ENCODE measurements at regions not wholly inside any gene's neighbourhood (a gene's known extent, or its start where the extent isn't known, plus 50 kb on each side); places are given as distances from the start of the nearest gene placed in this dataset.
"Not testable (repeated sequence)": the region's sequence is repeated elsewhere in the genome, so short reads cannot be mapped to it uniquely, and the experiment has no call there.

DNA sequence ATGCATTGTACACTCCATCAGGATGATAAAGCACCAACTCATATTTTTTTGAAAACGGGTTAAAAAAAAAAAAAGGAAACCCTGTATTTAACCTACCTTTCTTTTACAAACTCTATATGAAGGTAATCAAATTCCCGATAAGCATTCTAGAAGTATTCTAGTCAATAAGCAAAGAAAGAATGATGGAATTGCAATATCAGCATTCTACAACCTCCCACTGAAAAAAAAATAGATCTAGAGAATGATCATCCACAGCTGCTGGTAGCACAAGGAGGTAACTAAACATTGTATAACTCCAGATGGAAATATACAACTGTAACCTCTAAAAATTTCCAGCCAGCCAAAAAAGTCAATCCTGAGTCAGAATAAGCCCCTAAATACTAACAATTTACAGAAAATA is 95.3 kb upstream of the DCC start (continued):
- TF ChIP-seq STAT6 (CRISPR knock-in tag; conservative IDR thresholded peaks at IDR 0.05; ENCODE audit: low read depth) (no peak), TP53 (CRISPR knock-in tag; IDR thresholded peaks at IDR 0.05) (no peak)
- TF ChIP-seq, protein P1, sequence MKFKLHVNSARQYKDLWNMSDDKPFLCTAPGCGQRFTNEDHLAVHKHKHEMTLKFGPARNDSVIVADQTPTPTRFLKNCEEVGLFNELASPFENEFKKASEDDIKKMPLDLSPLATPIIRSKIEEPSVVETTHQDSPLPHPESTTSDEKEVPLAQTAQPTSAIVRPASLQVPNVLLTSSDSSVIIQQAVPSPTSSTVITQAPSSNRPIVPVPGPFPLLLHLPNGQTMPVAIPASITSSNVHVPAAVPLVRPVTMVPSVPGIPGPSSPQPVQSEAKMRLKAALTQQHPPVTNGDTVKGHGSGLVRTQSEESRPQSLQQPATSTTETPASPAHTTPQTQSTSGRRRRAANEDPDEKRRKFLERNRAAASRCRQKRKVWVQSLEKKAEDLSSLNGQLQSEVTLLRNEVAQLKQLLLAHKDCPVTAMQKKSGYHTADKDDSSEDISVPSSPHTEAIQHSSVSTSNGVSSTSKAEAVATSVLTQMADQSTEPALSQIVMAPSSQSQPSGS (CRISPR knock-in tag; IDR thresholded peaks at IDR 0.05; ENCODE audit: borderline replicate concordance, low read depth) = no peak

- Mint-ChIP-seq H3K27ac (no peak overlapping the region), H3K9me3 (peaks cover 18% of the 10 kb centered on the region), H3K27me3 (ENCODE audit: low read depth) (no peaks in the 10 kb centered on the region), H3K4me1 (peaks cover 14% of the 10 kb centered on the region), H3K4me3 (no peak overlapping the region), H3K36me3 (no peaks in the 10 kb centered on the region)
- no peak for ATAC-seq
- TF ChIP-seq HMGXB4 (CRISPR knock-in tag; IDR thresholded peaks at IDR 0.05) (no peak), NFATC4 (CRISPR knock-in tag; IDR thresholded peaks at IDR 0.05) (no peak), TP53 (CRISPR knock-in tag; IDR thresholded peaks at IDR 0.05) (no peak), TCF7 (CRISPR knock-in tag; IDR thresholded peaks at IDR 0.05; ENCODE audit: low read depth) (no peak), TEAD1 (CRISPR knock-in tag; IDR thresholded peaks at IDR 0.05) (no peak), NR2C2 (CRISPR knock-in tag; IDR thresholded peaks at IDR 0.05) (no peak), CDX4 (CRISPR knock-in tag; IDR thresholded peaks at IDR 0.05; ENCODE audit: borderline replicate concordance) (no peak), FOXJ3 (CRISPR knock-in tag; IDR thresholded peaks at IDR 0.05; ENCODE audit: borderline replicate concordance) (no peak)
- TF ChIP-seq, protein P2, sequence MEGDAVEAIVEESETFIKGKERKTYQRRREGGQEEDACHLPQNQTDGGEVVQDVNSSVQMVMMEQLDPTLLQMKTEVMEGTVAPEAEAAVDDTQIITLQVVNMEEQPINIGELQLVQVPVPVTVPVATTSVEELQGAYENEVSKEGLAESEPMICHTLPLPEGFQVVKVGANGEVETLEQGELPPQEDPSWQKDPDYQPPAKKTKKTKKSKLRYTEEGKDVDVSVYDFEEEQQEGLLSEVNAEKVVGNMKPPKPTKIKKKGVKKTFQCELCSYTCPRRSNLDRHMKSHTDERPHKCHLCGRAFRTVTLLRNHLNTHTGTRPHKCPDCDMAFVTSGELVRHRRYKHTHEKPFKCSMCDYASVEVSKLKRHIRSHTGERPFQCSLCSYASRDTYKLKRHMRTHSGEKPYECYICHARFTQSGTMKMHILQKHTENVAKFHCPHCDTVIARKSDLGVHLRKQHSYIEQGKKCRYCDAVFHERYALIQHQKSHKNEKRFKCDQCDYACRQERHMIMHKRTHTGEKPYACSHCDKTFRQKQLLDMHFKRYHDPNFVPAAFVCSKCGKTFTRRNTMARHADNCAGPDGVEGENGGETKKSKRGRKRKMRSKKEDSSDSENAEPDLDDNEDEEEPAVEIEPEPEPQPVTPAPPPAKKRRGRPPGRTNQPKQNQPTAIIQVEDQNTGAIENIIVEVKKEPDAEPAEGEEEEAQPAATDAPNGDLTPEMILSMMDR (IDR thresholded peaks at IDR 0.05) = no peak
- DNase-seq (ENCODE audit: low spot score) = no peak
- ChIA-PET POLR2A (no interaction called here), CTCF (no interaction called here)
Observed at GRCh38 chr18:52254367-52254766, 85.6 kb upstream of the DCC start.

DNA sequence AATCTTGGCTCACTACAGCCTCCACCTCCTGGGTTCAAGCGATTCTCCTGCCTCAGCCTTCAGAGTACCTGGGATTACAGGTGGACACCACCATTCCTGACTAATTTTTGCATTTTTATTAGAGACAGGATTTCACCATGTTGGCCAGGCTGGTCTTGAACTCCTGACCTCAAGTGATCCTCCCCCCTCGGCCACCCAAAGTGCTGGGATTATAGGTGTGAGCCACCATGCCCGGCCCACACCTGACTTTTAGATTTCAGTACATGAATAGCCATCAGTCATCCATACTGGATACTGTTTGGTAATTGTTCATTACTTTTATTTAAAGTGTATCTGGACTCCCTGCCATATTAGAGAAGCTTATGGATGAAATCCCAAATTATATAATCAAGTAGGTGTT is 82.6 kb upstream of the DCC start:
- DNase-seq (ENCODE audit: low spot score); H3K4me1 Mint-ChIP-seq; ATAC-seq; CTCF ChIA-PET; H3K27me3 Mint-ChIP-seq (ENCODE audit: low read depth); POLR2A ChIA-PET; H3K4me3 Mint-ChIP-seq; H3K27ac Mint-ChIP-seq; H3K36me3 Mint-ChIP-seq: not testable (repeated sequence)
- peaks cover 18% of the 10 kb centered on the region for H3K9me3 Mint-ChIP-seq

DNA sequence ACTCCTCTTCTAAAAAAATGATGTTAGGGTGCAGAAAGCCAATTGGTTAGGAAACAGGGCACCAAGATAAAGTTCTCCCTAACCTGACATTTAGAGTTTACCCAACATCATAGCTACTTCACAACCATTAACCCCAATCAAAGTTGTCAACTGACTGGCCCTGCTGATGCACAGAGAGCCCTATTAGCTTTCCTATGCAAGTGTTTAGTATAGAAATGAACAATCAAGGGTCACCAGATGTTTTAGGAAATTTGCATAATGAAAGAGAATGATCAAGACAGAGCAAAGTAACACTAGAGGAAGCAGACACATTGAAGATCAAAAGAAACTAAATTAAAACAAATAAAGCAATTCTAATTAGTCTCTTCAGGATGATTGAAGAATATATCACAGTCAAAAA is 64.2 kb upstream of the DCC start:
- Mint-ChIP-seq H3K27ac (no peak overlapping the region), H3K27me3 (ENCODE audit: low read depth) (no peaks in the 10 kb centered on the region), H3K36me3 (no peaks in the 10 kb centered on the region), H3K4me3 (no peak overlapping the region), H3K4me1 (peaks cover 9% of the 10 kb centered on the region; the same call in 1 of the 2 replicates), H3K9me3 (peaks cover 3% of the 10 kb centered on the region)
- CTCF ChIA-PET = no interaction called here
- ATAC-seq = no peak
- no peak for DNase-seq (ENCODE audit: low spot score)
- POLR2A ChIA-PET = no interaction called here
- TF ChIP-seq ESRRA (CRISPR knock-in tag; IDR thresholded peaks at IDR 0.05; ENCODE audit: borderline replicate concordance) = no peak
- TF ChIP-seq, protein P3, sequence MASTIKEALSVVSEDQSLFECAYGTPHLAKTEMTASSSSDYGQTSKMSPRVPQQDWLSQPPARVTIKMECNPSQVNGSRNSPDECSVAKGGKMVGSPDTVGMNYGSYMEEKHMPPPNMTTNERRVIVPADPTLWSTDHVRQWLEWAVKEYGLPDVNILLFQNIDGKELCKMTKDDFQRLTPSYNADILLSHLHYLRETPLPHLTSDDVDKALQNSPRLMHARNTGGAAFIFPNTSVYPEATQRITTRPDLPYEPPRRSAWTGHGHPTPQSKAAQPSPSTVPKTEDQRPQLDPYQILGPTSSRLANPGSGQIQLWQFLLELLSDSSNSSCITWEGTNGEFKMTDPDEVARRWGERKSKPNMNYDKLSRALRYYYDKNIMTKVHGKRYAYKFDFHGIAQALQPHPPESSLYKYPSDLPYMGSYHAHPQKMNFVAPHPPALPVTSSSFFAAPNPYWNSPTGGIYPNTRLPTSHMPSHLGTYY (CRISPR knock-in tag; IDR thresholded peaks at IDR 0.05) = no peak
- TF ChIP-seq TP53 (CRISPR knock-in tag; IDR thresholded peaks at IDR 0.05) = no peak
- TF ChIP-seq HMGXB4 (CRISPR knock-in tag; IDR thresholded peaks at IDR 0.05) = no peak
- no peak for TF ChIP-seq CDX4 (CRISPR knock-in tag; IDR thresholded peaks at IDR 0.05; ENCODE audit: borderline replicate concordance)
- TF ChIP-seq, protein P4, sequence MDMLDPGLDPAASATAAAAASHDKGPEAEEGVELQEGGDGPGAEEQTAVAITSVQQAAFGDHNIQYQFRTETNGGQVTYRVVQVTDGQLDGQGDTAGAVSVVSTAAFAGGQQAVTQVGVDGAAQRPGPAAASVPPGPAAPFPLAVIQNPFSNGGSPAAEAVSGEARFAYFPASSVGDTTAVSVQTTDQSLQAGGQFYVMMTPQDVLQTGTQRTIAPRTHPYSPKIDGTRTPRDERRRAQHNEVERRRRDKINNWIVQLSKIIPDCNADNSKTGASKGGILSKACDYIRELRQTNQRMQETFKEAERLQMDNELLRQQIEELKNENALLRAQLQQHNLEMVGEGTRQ (CRISPR knock-in tag; IDR thresholded peaks at IDR 0.05) = no peak
